WTC11 (cell line): ENCODE measurements at regions not wholly inside any gene's neighbourhood (a gene's known extent, or its start where the extent isn't known, plus 50 kb on each side); places are given as distances from the start of the nearest gene placed in this dataset.
"Not testable (repeated sequence)": the region's sequence is repeated elsewhere in the genome, so short reads cannot be mapped to it uniquely, and the experiment has no call there.

Experiments used
- ARID4B ChIP-seq: sonication (generic); formaldehyde crosslinking; IDR thresholded peaks from 2 replicates; pipeline ENCODE4 v1.8.0; 2023; ENCODE audit warnings: missing genetic modification reagents, mild to moderate bottlenecking, borderline replicate concordance
- CTCF ChIP-seq: fragments of 200-600 bp; IDR thresholded peaks from 2 replicates; pipeline ENCODE4 v1.8.0; 2022; ENCODE audit warnings: antibody characterized with exemption
- E2F5 ChIP-seq: sonication (generic); formaldehyde crosslinking; IDR thresholded peaks from 2 replicates; pipeline ENCODE4 v1.8.1; 2022; ENCODE audit warnings: mild to moderate bottlenecking, moderate library complexity, missing genetic modification reagents
- NFE2L1 ChIP-seq: sonication (generic); formaldehyde crosslinking; IDR thresholded peaks from 2 replicates; pipeline ENCODE4 v1.8.1; 2023; ENCODE audit warnings: missing genetic modification reagents
- PREB ChIP-seq: sonication (generic); formaldehyde crosslinking; IDR thresholded peaks from 2 replicates; pipeline ENCODE4 v1.8.1; 2022; ENCODE audit warnings: mild to moderate bottlenecking, missing genetic modification reagents, moderate library complexity, borderline replicate concordance
- SMAD3 ChIP-seq: sonication (generic); formaldehyde crosslinking; IDR thresholded peaks from 2 replicates; pipeline ENCODE4 v1.8.0; 2022; ENCODE audit warnings: missing genetic modification reagents, mild to moderate bottlenecking, borderline replicate concordance
- TCF7 ChIP-seq: sonication (generic); formaldehyde crosslinking; IDR thresholded peaks from 2 replicates; pipeline ENCODE4 v1.8.0; 2022; ENCODE audit warnings: mild to moderate bottlenecking, low read depth, missing genetic modification reagents, moderate library complexity
- TF ChIP-seq, protein P1 (sequence below): sonication (generic); formaldehyde crosslinking; conservative IDR thresholded peaks from 2 replicates; pipeline ENCODE4 v1.8.1; 2022; ENCODE audit warnings: mild to moderate bottlenecking, missing genetic modification reagents
- TF ChIP-seq, protein P2 (sequence below): sonication (generic); formaldehyde crosslinking; IDR thresholded peaks from 2 replicates; pipeline ENCODE4 v1.8.0; 2022; ENCODE audit warnings: mild to moderate bottlenecking, missing genetic modification reagents

DNA sequence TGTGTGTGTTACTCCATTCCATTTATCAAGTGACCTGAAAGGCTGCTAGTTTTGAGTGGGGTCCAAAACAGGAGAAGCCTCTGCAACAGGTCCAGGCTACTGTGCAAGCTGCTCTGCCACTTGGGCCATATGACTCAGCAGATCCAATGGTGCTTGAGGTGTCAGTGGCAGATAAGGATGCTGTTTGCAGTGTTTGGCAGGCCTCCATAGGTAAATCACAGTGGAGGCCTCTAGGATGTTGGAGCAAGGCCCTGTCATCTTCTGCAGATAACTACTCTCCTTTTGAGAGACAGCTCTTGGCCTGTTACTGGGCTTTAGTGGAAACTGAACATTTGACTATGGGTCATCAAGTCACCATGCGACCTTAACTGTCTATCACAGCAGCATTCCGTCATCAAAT lies 52.3 kb upstream of the SMARCAD1 start:
- not testable (repeated sequence) for TF ChIP-seq ARID4B (CRISPR knock-in tag); PREB; CTCF; E2F5; TCF7 (CRISPR knock-in tag); SMAD3; NFE2L1 (CRISPR knock-in tag)
- TF ChIP-seq, protein P1, sequence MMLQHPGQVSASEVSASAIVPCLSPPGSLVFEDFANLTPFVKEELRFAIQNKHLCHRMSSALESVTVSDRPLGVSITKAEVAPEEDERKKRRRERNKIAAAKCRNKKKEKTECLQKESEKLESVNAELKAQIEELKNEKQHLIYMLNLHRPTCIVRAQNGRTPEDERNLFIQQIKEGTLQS: not testable (repeated sequence)
- TF ChIP-seq, protein P2, sequence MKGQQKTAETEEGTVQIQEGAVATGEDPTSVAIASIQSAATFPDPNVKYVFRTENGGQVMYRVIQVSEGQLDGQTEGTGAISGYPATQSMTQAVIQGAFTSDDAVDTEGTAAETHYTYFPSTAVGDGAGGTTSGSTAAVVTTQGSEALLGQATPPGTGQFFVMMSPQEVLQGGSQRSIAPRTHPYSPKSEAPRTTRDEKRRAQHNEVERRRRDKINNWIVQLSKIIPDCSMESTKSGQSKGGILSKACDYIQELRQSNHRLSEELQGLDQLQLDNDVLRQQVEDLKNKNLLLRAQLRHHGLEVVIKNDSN: not testable (repeated sequence)
